DMS79 (cell line): ENCODE measurements at regions not wholly inside any gene's neighbourhood (a gene's known extent, or its start where the extent isn't known, plus 50 kb on each side); places are given as distances from the start of the nearest gene placed in this dataset.
"Not testable (repeated sequence)": the region's sequence is repeated elsewhere in the genome, so short reads cannot be mapped to it uniquely, and the experiment has no call there.

Experiments
- DNase-seq: peaks from one replicate; lab custom pipeline; 2025; lab: John Stamatoyannopoulos, UW

DNA sequence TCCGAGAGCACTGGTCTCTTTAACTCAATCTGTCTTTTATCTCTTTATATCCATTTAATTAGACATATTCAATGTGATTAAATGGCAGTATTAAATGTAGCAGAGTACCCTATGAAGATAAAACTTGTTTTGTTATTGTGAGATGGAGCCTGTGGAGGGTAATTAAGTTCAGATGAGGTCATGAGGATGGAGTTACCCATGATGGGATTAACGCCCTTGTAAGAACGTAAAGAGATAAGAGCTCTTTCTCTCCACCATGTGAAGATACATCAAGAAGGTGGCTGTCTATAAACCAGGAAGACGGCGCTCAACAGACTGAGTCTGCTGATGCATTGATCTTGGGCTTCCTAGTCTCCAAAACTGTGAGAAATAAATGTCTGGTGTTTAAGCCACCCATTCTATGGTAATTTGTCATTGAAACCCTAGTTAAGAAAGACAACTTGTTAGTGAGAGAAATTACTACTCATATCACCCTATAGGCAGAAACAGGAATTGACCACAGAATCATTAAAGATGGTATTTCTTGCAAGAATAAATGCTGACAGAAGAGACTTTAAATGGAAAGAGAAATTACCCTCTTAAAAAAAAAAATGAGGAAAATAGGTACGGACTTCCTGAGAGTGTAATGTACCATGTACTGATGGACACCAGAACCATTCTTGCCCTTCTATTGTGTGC, 738.7 kb upstream of the CHAC2 start:
- no peak for DNase-seq

DNA sequence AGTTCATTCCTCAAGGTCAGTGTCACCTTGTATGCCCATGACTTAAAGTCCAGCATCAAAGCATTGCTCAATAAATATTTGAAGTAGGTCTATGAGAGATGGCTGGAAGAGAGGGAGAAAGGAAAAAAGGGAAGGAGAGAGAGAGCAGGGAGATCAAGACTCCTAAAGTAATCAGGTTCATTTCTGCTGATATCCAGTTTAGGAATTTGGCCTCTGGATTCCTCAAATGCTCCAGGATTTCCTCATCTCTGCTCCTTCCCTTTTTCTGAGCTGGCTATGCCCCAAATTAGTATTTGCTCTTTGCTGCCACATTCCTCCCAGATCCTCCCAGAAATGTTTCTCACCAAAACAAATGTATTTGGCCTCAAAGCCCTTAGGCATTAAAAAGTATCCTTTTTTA, 739.4 kb upstream of the CHAC2 start:
- no peak for DNase-seq

DNA sequence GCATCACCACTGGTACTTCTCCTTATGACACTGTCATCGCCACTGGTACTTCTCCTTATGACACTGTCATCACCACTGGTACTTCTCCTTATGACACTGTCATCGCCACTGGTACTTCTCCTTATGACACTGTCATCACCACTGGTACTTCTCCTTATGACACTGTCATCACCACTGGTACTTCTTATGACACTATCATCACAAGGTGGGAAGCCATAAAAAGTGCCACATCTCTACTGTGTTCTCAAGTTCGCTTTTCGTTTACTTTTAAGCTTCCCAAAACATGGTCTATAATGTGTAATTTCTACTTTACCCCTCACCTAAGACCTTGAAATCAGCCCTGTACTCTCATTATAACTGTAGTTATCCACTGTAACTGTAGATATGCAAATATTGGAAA, 745.4 kb upstream of the CHAC2 start:
- DNase-seq = not testable (repeated sequence)

DNA sequence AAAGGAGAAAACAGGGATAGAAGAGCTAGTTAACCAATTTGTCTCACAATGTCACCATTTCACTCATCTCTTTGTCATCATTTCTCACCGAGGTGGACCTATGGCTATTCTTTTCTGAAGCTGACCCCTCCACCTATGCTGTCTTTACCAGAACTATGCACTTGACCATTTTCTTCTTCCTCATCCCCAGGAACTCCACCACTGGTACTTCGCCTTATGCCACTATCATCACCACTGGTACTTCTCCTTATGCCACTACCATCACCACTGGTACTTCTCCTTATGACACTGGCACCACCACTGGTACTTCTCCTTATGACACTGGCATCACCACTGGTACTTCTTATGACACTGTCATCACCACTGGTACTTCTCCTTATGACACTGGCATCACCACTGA, 745.8 kb upstream of the CHAC2 start:
- no peak for DNase-seq

DNA sequence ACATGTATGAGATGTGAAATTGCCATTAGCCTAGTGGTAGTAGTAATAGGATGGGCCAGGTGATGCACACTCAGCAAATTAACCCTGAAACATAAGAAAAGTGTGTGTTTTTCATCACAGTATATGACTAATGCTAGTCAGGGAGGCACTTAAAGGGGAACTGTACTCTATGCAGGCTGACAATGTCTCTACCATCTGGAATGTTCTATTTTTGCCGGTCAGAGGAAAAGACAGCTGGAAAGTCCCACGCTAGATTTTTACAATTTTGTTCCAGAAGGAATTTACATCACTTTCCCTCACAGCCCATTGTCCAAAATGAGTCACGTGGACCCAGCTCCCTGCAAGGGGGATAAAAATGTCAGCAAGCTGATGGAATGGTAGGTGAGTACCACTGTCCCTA, 746.3 kb upstream of the CHAC2 start:
- no peak for DNase-seq

DNA sequence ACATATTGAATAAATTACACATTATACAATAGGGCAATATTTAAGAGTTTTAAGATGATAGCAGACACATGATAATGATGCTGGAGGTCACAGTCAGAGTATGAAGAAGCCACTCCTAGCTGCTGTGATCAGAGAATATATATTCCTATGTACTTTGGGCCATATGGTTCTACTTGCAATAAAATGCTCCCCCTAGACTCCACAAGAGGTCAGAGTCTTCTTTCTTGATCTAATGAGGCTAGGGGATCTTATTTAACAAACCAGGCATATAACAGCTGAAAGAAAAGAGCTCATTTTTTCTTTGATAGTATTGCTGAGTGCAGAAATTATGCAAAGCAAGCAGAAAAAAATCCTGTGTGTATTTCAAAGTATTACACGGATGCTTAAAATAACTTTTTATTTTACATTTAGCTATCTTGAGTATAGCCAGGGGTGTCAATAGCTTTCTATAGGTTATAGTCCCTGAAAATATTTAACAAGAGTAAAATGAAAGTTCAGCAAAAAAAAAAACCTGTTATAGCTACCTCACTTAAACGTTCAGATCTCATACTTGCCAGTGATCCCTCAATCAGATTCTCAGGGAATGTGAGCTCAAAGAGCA, 748.7 kb upstream of the CHAC2 start:
- no peak for DNase-seq

DNA sequence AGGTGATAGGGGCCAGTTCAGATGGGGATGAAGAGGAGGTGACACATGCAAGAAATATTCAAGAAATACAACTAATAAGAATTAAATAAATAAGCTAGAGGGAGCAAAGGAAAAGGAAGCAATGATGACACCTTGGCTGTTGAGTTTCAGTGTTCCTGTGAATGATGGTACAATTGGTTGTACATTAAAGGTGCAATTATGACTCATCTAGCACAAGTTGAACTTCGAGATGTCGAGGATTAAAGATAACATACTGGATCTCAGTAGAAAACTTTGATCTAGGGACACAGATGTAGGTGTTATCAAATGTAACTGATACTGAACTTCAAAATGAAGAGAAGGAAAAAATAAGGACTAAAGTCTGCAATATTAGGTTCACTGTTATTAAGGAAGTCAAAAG, 760.6 kb upstream of the CHAC2 start:
- no peak for DNase-seq

DNA sequence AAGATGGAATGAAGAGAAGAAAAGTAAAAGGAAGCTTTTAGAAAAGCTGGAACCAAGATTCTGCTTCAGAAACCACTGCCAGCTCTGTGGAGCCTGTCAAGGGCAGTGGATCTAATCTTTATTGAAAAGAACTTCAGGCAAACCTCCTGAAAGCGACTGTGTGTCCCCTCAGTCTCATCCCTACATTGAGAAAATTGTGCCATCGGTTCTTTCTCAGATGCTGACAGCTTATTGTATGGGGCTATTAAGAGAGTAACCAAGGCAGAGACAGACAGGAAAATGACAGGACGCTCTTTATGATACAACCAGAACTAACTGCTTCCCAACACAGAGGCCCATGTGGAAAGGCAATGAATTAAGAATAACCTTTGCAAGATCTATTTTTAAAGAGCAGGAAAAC, 763.2 kb upstream of the CHAC2 start:
- no peak for DNase-seq

DNA sequence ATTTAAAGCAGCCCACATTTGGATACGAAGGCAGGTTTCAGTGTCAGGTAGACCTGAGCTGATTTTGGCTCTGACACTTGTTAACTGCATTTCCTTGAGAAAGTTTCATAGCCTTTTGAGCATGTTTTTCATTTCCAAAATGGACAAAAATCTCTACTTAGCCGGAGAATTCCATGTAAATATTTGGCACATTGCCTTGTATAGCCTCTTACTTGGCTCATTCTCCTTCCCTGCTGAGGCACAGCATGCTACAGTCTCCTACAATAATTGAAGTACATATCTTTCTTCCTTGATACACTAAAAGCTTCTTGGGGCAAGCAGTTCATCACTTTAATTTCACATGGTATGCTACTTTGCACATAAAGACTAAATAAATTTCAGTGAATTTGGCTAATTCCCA, 772.2 kb upstream of the CHAC2 start:
- no peak for DNase-seq

DNA sequence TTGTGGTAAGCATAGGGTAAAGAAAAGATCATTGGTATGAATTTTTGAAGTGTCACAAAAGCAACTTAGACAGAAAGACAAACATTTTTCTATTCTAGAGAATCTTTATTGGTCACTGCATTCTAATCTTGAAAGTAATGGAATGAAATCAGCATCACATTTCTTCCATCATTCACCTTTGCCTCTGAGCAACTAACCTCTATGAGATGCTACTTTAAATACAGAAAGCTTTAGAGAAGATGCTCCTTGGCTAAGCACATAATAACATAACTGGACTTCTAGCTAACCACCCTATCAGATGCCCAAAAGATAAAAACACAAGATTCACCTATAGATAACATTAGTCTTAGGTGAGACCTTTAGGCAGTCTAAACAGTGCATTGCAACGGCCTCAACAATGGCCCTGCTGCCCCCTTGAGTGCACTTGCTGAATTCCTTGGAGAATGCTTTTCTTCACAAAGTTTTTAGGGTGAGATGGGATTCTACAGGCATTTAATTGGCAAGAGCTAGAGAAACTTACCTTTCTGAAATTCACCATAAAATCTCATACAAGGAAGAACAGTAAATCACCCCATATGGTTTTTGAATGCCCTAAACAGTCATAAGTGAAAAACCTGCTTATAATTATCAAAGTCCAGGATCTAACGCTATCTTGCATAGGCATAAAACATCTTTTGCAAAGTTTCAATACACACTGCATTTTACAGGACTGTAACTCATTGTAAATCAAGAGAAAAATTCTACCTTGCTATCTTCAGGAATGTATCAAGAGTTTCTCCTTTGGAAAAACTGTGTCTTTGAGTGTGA, 791.3 kb upstream of the CHAC2 start:
- no peak for DNase-seq

DNA sequence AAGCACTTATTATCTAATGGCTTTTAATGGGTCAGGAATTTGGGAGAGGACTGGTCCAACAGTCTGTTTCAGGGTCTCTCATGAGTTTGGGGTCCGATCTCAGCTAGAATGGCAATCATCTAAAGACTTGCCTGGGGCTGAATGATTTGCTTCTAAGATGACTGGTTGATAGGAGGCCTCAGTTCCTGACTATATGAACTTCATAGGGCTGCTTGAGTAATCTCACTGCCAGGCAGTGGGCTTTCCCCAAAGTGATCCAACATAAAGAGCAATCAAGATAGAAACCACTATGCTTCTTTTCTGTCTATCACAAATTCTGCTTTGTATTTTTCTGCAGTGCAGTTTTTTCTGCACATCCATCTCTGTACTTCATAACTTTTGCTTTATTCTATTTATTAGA, 793.5 kb upstream of the CHAC2 start:
- DNase-seq = no peak

DNA sequence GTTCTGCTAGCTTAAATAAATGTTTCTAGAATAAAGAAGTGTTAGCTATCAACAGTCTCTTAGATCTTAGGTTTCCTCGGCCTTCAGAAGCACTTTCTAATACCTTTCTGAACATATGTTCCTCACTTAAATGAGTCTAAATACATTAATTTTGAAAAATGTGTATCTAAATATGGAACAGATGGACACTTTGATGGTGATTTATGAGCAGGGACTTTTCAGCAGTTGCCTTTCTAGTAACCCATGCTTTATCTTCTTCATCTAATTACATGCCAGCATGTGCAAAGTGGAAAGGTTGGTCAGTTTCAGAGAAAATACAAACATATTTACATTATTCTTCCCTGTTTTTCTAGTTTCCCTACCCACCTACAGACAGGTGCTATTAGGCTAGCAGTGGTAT, 797.0 kb upstream of the CHAC2 start:
- no peak for DNase-seq

DNA sequence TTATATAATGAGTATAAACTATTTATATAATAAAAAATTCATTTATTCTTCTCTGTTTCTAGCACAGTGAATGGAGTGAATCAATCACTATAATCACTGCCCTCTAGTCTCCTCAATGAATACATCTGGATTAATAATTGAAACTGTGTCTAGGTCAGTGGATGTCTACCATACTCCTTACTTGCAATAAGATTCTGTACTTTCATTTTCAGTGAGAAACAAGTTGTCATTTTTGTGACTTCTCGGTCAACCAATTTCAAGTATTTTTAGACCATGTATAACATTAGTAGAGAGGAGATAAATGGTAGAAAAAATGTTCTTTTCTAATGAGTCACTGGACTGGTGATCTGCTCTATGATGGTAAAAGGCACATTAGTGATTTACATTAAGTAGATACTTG, 799.6 kb upstream of the CHAC2 start:
- no peak for DNase-seq

DNA sequence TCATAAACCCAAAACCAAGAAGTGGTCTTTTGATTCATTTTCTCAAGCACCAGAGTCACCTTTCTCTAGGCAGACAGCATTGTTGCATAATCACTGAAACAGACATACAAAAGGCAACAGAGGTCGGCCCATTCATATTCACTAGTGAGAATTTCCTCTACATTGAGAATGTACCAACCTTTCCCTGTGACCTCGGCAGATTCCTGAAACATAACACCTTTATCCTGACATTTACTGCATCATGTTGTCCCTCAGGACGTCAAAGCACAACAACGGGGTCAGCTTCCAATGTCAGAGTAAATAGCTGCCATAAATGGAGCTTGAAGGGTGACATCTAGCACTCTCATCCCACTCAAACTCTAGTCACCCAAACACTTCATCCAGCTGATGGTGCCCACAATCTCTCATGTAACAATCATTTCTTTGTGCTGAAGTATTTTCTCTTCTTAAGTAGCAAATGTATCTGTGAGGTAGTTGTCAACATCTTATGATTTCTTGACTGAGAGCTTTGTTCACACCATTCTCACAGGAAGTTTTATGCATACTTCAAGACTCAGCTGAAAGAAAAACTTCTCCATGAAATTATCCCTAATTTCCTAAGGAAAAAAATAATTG, 802.6 kb upstream of the CHAC2 start:
- DNase-seq = peak; percentile 40

DNA sequence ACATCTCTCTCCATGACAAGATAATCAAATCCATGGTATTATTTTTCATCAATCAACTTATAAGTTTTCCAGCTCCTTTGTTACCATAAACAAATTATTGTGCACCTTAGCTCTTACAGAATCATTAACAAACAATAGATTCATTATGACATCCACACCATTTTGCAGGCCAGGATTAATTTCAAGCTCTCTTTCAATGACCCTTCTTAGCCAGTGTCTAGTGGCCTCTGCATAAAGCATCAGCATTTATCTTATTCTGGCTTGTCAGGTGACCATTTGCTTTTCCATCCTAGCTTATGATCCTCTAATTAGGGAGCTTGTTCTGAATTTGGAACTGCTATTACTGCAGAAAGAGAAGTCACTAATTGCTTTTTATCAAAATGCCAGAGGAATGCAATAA, 806.2 kb upstream of the CHAC2 start:
- DNase-seq = no peak

DNA sequence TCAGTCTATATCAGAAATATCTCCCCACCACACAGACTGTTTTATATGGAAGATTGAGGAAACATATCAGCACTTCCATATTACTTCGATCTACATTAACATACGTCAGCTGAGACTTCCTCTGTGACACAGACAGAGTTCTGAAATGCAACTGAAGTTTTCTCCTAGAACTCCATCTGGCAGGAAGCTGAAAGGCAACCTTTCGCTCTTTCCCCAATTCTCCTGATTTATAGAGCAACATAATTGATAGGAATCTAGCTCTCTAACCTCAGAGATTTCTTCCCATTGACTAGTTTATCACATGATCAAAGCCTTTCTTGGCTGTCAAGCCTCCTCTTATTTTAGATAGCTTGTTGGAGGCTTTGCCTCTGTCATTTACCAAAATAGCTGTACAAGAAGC, 806.7 kb upstream of the CHAC2 start:
- no peak for DNase-seq

DNA sequence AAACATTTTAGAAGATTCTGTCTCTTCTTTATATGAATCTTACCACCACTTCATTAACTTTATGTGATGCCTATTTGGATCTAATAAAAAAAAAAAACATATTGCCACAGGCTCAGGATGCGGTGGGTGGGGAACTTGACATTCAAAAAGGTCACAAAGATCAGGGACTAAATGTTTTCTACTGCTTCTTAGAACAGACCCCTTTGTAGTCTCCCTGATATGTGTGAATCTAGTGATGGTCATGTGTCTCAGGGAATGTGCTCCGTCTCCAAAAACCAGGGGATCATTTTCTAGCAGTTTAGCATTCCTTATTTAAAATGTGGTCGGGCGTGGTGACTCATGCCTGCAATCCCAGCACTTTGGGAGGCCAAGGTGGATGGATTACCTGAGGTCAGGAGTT, 807.8 kb upstream of the CHAC2 start:
- DNase-seq = no peak

DNA sequence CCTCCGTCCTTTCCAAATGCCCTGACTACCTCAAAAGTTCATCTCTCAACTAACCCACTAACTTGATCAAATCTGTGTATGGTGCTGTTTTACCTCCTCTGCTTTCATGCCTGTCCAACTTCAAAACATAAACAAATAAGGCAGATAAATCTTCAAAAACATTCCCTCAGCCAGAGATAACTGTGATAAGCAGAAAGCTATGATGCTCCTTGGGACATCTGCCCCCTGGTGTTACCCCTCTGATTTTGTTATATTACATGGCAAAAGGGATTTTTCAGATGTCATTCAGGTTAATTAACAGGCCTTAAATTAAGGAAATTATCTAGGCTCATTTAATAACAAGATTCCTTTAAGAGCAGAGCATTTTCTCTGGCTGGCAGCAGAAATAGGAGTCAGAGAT, 810.8 kb upstream of the CHAC2 start:
- DNase-seq = no peak

DNA sequence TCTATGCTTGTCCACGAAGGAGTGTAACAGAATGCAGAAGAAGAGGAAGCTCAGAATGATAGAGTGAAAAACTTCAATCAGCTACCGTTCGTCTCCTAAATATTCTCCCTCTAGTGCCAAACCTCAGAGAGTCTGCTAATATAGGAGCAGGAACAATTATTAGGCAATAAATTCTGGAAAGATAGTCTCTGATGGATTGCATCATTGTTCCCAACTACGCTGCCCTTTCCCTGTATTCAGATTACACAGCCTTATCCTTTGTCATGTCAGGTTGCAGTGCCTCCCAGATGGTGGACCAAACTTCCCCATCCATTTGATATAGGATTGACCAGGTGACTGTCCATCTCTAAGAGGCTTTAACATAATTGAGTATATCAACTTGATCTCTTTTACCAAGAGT, 811.5 kb upstream of the CHAC2 start:
- no peak for DNase-seq

DNA sequence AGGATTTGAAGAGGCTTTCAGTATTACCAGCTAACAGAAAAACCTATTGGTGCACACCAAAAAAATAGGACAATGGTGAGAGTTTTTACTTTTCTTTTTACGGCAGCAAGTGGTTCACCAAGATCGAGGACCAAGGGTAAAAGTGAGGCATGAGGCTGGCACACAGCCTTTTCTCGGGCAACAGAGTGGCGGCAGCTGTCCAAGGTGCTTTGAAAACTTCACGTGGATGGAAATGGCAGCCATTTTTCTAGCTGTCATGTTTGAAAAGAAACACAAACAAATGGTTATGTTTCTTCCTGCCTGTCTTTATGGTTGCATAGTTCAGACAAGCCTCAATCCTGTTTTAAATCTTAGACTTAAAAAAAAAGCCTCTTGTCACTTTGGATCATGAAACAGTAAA, 812.5 kb upstream of the CHAC2 start:
- DNase-seq = no peak

DNA sequence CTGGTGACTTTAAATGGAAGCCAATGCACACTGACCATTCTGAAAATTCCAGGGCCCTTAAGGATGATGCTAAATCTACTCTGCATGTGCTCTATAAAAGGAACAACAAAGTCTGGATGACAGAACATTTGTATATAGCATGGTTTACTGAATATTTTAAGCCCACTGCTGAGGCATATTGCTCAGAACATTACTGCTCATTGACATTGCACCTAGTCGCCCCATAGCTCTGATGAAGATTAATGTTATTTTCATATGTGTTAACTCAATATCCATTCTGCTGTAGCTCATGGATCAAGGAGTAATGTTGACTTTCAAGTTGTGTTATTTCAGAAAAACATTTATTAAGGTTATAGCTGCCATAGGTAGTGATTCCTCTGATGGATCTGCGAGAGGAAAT, 827.5 kb upstream of the CHAC2 start:
- DNase-seq = no peak

DNA sequence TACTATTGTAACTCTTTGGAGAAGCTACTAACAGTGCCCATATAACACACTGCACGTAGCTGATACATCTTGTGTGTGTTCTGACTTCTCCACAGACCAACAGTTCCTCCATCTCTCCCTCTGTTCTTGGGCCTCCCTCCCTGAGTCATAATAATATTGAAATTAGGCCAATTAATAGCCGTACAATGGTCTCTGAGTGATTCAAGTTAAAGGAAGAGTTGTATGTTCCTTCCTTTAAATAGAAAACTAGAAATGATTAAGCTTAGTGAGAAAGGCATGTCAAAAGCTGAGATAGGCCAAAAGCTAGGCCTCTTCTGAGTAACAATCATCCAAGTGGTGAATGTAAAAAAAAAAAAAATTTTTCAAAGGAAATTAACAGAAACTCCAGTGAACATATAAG, 828.4 kb upstream of the CHAC2 start:
- DNase-seq = no peak

DNA sequence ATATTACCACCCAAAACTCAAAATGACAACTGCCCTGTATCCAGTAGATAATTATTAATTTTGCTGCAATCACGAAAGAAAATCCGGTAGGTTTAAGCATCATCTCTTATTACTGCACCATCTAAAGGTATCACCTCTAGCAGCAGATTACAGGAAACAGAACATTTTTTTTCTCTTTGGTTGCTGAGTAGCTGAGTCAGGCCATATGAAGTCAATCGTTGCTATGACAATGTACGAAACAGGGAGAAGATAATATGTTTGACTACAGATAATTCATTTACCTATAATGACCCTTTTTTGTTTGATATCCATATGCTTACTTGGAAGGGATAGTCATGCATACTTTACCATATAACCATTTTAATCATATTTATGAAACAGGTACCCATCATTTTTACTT, 831.6 kb upstream of the CHAC2 start:
- DNase-seq = no peak
